Lower leg skin (tissue), 3 donors: ENCODE measurements at regions not wholly inside any gene's neighbourhood (a gene's known extent, or its start where the extent isn't known, plus 50 kb on each side); places are given as distances from the start of the nearest gene placed in this dataset.

Experiments used
- POLR2A ChIP-seq, 2 donors: fragments of 450-650 bp; IDR thresholded peaks; one replicate each; pipeline ENCODE4 v1.6.1; 2016 to 2017; ENCODE audit warnings: antibody characterized with exemption in 2 of 2, mild to moderate bottlenecking in 1 of 2, moderate library complexity in 1 of 2
- TF ChIP-seq, protein P1 (sequence below), 3 donors: fragments of 450-650 bp; IDR thresholded peaks; one replicate each; pipeline ENCODE4 v1.5.1; 2016; ENCODE audit warnings: antibody characterized with exemption in 3 of 3, mild to moderate bottlenecking in 3 of 3, moderate library complexity in 2 of 3

GRCh38 chr6:134593024-134593423, 275.1 kb upstream of the SGK1 start:
- TF ChIP-seq, protein P1, sequence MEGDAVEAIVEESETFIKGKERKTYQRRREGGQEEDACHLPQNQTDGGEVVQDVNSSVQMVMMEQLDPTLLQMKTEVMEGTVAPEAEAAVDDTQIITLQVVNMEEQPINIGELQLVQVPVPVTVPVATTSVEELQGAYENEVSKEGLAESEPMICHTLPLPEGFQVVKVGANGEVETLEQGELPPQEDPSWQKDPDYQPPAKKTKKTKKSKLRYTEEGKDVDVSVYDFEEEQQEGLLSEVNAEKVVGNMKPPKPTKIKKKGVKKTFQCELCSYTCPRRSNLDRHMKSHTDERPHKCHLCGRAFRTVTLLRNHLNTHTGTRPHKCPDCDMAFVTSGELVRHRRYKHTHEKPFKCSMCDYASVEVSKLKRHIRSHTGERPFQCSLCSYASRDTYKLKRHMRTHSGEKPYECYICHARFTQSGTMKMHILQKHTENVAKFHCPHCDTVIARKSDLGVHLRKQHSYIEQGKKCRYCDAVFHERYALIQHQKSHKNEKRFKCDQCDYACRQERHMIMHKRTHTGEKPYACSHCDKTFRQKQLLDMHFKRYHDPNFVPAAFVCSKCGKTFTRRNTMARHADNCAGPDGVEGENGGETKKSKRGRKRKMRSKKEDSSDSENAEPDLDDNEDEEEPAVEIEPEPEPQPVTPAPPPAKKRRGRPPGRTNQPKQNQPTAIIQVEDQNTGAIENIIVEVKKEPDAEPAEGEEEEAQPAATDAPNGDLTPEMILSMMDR (IDR thresholded peaks at IDR 0.05): no peak
- TF ChIP-seq POLR2A (IDR thresholded peaks at IDR 0.05): no peak
